Neural crest cell (in vitro differentiated cells): ENCODE measurements at regions not wholly inside any gene's neighbourhood (a gene's known extent, or its start where the extent isn't known, plus 50 kb on each side); places are given as distances from the start of the nearest gene placed in this dataset.

ENCODE experiments used
- DNase-seq: peaks from one replicate; pipeline ENCODE4 v3.0.0; 2021; ENCODE audit warnings: low read depth, mixed read lengths, low spot score
- H3K27ac Mint-ChIP-seq: one replicate; pipeline ENCODE4 v1.8.0; 2021; ENCODE audit warnings: mild to moderate bottlenecking, mixed read lengths; ENCODE audit not compliant: unreplicated experiment
- H3K27me3 Mint-ChIP-seq: 2 replicates; pipeline ENCODE4 v1.8.0; 2021; ENCODE audit warnings: low read depth, mild to moderate bottlenecking, mixed read lengths
- H3K36me3 Mint-ChIP-seq: 2 replicates; pipeline ENCODE4 v1.8.0; 2021; ENCODE audit warnings: low read depth, mild to moderate bottlenecking, mixed read lengths
- H3K4me1 Mint-ChIP-seq: 2 replicates; pipeline ENCODE4 v1.8.0; 2021; ENCODE audit warnings: mixed read lengths
- H3K4me3 Mint-ChIP-seq: one replicate; pipeline ENCODE4 v1.8.0; 2021; ENCODE audit warnings: mild to moderate bottlenecking, mixed read lengths
- H3K9me3 Mint-ChIP-seq: 2 replicates; pipeline ENCODE4 v1.8.0; 2021; ENCODE audit warnings: mixed read lengths
- TF ChIP-seq, protein P1 (sequence below): fragments of 200-600 bp; sonication (generic); conservative IDR thresholded peaks from 2 replicates; pipeline ENCODE4 v1.5.0; 2021; ENCODE audit warnings: antibody characterized with exemption, mild to moderate bottlenecking

DNA sequence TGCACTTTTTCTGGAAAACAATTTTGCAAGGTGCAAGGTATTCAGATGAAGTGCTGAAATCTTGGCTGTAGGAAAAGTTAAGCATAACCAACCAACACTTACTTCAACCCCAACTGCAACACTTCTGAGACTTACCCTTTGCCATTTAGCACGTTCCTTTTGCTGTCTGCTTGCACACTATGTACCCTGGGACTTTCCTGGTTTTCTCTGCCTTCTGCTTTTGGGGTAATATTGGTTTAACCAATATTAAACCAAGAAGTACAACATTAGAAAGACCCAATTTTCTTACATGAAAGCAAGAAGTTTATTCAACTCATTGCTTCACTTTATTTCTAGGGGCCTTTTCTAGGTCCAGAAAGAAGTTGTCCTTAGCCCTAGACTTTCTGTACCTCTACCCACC lies 193.0 kb downstream of the HLX start:
- Mint-ChIP-seq H3K36me3 (no peaks in the 10 kb centered on the region), H3K27me3 (peaks cover 14% of the 10 kb centered on the region), H3K4me3 (no peak overlapping the region), H3K4me1 (no peaks in the 10 kb centered on the region), H3K9me3 (peaks cover 2% of the 10 kb centered on the region), H3K27ac (no peak overlapping the region)
- DNase-seq, result no peak
- TF ChIP-seq, protein P1, sequence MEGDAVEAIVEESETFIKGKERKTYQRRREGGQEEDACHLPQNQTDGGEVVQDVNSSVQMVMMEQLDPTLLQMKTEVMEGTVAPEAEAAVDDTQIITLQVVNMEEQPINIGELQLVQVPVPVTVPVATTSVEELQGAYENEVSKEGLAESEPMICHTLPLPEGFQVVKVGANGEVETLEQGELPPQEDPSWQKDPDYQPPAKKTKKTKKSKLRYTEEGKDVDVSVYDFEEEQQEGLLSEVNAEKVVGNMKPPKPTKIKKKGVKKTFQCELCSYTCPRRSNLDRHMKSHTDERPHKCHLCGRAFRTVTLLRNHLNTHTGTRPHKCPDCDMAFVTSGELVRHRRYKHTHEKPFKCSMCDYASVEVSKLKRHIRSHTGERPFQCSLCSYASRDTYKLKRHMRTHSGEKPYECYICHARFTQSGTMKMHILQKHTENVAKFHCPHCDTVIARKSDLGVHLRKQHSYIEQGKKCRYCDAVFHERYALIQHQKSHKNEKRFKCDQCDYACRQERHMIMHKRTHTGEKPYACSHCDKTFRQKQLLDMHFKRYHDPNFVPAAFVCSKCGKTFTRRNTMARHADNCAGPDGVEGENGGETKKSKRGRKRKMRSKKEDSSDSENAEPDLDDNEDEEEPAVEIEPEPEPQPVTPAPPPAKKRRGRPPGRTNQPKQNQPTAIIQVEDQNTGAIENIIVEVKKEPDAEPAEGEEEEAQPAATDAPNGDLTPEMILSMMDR, result no peak

DNA sequence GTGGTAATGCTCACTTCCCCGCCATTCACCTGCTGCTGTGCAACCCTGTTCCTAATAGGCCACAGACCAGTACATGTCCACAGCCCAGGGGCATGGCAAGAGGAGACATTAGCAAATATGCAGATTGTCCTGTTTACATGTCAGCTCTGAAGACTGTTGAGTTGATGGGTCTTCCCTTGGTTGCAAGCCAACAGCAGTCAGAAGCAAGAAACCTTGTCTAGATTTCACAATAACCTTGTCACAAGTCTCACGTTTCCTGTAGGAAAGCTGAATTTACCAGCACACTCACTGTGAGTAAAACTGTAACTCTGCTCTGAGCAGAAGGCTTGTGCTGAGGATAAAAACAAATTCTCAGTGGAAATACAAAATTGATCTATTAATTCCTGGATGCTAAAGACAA lies 195.1 kb downstream of the HLX start:
- no peak overlapping the region for H3K4me3 Mint-ChIP-seq
- H3K9me3 Mint-ChIP-seq, result peaks cover 2% of the 10 kb centered on the region
- TF ChIP-seq, protein P1, result no peak
- DNase-seq, result no peak
- H3K27me3 Mint-ChIP-seq, result peaks cover 4% of the 10 kb centered on the region
- H3K36me3 Mint-ChIP-seq, result no peaks in the 10 kb centered on the region
- H3K27ac Mint-ChIP-seq, result no peak overlapping the region
- no peaks in the 10 kb centered on the region for H3K4me1 Mint-ChIP-seq

DNA sequence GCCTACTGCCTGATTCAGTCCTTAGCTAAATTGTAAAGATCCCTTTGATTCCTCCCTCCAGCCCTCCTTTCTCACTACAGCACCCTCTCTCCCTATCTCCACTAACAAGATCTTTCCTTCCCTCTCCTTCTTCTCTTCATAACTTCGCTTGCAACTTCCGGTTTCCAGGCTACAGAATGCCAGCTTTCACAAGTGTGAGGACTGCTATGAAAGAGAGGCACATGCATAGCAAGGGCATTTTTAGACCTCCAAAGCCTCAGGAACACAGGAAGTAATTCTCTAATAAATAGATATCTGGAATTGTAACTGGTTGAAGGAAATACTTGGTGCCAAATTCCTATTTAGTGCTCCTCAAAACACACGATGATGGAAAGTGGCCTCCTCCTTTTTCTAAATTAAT lies 196.7 kb downstream of the HLX start:
- DNase-seq, result no peak
- Mint-ChIP-seq H3K9me3 (peaks cover 2% of the 10 kb centered on the region), H3K4me1 (no peaks in the 10 kb centered on the region), H3K36me3 (no peaks in the 10 kb centered on the region), H3K27me3 (peaks cover 7% of the 10 kb centered on the region), H3K4me3 (no peak overlapping the region), H3K27ac (no peak overlapping the region)
- TF ChIP-seq, protein P1, result no peak

DNA sequence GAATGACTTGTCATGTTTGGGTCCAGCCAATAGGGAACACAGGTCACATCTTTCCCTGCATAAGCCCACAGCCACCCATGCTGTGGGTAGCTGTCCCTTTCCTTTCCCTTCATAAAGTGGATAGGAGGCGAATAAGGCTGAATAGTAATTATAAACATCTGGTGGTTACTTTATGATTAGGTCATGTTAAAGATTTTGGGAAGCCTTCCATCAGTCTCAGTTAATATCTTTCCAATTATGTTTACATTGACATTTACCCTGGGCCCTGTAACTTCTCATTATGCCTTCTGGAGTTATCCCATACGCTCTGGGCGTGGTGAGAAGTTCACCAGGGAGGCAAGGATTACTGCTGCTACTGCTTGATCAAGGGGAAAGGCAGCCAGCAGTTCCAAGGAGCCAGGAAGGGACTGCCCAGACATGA lies 197.2 kb downstream of the HLX start:
- DNase-seq, result no peak
- H3K27me3 Mint-ChIP-seq, result peaks cover 7% of the 10 kb centered on the region
- no peak overlapping the region for H3K27ac Mint-ChIP-seq
- H3K9me3 Mint-ChIP-seq, result peaks cover 2% of the 10 kb centered on the region
- H3K4me3 Mint-ChIP-seq, result no peak overlapping the region
- no peaks in the 10 kb centered on the region for H3K36me3 Mint-ChIP-seq
- H3K4me1 Mint-ChIP-seq, result no peaks in the 10 kb centered on the region
- TF ChIP-seq, protein P1, result no peak

DNA sequence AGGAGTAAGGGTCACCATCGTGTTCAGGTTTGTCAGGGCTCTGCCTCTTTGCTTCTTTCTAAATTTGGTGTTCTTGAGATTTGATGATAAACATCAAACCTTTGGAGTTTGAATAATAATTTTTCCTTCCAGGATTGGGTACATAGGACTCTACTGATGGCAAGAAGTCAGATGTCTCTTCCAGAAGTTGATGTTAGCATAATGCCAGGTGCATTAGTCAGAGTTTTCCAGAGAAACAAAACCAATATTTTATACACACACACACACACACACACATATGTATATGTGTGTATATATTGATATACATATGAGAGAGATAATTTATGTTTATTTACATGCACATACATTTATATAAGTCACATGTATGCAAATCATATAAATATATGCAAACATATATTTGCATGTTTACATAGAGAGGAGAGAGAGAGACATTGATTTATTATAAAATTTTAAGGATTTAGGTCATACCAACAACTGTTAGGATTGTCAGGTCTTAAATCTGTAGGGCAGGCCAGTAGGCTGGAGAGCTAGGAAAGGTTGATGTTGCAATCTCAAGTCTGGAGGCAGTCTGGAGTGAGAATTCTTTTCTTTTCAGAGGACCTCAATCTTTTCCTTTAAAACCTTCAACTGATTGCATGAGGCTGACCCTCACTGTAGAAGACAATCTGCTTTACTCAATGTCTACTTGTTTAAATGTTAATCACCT lies 199.2 kb downstream of the HLX start:
- H3K36me3 Mint-ChIP-seq, result no peaks in the 10 kb centered on the region
- H3K4me1 Mint-ChIP-seq, result no peaks in the 10 kb centered on the region
- DNase-seq, result no peak
- peaks cover 2% of the 10 kb centered on the region for H3K9me3 Mint-ChIP-seq
- TF ChIP-seq, protein P1, result no peak
- H3K27ac Mint-ChIP-seq, result no peak overlapping the region
- no peak overlapping the region for H3K4me3 Mint-ChIP-seq
- H3K27me3 Mint-ChIP-seq, result peaks cover 10% of the 10 kb centered on the region
